Small intestine (tissue), 7 donors: ENCODE measurements at regions not wholly inside any gene's neighbourhood (a gene's known extent, or its start where the extent isn't known, plus 50 kb on each side); places are given as distances from the start of the nearest gene placed in this dataset.

Source experiments
- DNase-seq, 2 donors: peaks; one replicate each; pipeline versions ENCODE4 v3.0.0 to v3.0.0-alpha.2; 2013
- FAIRE-seq: peaks from 2 replicates; lab custom pipeline; 2012; peaks lifted over from hg19 to GRCh38; lab: Jason Lieb, UNC
- H3K27ac ChIP-seq, 3 donors: one replicate each; pipeline ENCODE4 v1.5.1; 2013; ENCODE audit warnings: low read length in 2 of 3, mild to moderate bottlenecking in 2 of 3, control low read depth in 1 of 3, inconsistent platforms in 1 of 3, low read depth in 1 of 3, moderate library complexity in 1 of 3
- H3K27me3 ChIP-seq, 3 donors: one replicate each; pipeline ENCODE4 v1.6.1; 2013; ENCODE audit warnings: low read length in 3 of 3, inconsistent platforms in 1 of 3; ENCODE audit not compliant: control insufficient read depth in 3 of 3, insufficient read depth in 3 of 3
- H3K36me3 ChIP-seq, 3 donors: one replicate each; pipeline ENCODE4 v1.6.1; 2013; ENCODE audit warnings: low read length in 3 of 3, inconsistent platforms in 1 of 3, low read depth in 1 of 3, mild to moderate bottlenecking in 1 of 3, moderate library complexity in 1 of 3; ENCODE audit not compliant: control insufficient read depth in 3 of 3, insufficient read depth in 2 of 3
- H3K4me1 ChIP-seq, 3 donors: one replicate each; pipeline ENCODE4 v1.6.1; 2013; ENCODE audit warnings: low read length in 2 of 3, inconsistent platforms in 1 of 3, low read depth in 1 of 3, mild to moderate bottlenecking in 1 of 3, moderate library complexity in 1 of 3; ENCODE audit not compliant: control insufficient read depth in 3 of 3, insufficient read depth in 2 of 3
- H3K4me3 ChIP-seq, 3 donors: one replicate each; pipeline ENCODE4 v1.5.1; 2013; ENCODE audit warnings: low read length in 3 of 3, control low read depth in 1 of 3, inconsistent platforms in 1 of 3, low read depth in 1 of 3, mild to moderate bottlenecking in 1 of 3, moderate library complexity in 1 of 3
- H3K9me3 ChIP-seq, 2 donors: one replicate each; pipeline ENCODE4 v1.6.1; 2013; ENCODE audit warnings: low read depth in 1 of 2, low read length in 1 of 2; ENCODE audit not compliant: control insufficient read depth in 2 of 2, insufficient read depth in 1 of 2
- WGBS, 3 donors: extraction: QIAGEN DNeasy Blood & Tissue Kit; methylation state at CpG; one replicate each; pipeline ENCODE4 v1.1.7; 2013; 5-methylcytosine and 5-hydroxymethylcytosine counted together
- donor health status: healthy with polysubstance abuse.
- donor health status: control.
- donor health status: control.
- donor health status: Bipolar disorder and iron deficiency.
- donor health status: healthy.

DNA sequence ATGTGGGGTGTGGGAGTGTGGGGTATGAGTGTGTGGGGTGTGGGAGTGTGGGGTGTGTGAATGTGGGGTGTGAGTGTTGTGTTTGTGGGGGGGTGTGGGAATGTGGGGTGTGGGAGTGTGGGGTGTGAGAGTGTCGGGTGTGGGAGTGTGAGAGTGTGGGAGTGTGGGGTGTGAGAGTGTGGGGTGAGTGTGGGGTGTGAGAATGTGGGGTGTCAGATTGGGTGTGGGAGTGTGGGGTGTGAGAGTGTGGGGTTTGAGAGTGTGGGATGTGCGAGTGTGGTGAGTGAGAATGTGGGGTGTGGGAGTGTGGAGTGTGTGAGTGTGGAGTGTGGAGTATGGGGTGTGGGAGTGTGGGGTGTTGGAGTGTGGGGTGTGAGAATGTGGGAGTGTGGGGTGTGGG, 50.1 kb upstream of the EN2 start:
- DNase-seq (no peak), FAIRE-seq (no peak)
- Histone ChIP-seq H3K4me1 (no peaks in the 10 kb centered on the region), H3K27ac (no peak overlapping the region), H3K27me3 (peaks cover 7 to 37% (median 18%) of the 10 kb centered on the region in 3 donors), H3K36me3 (no peaks in the 10 kb centered on the region), H3K4me3 (no peak overlapping the region), H3K9me3 (no peaks in the 10 kb centered on the region)
- WGBS, 3 donors: 68 to 94% methylated on average over 1 to 2 of the region's 2 CpGs; no CpG with 5 or more reads in 1 of the 3 donors
